Astrocyte (in vitro differentiated cells and primary cell): ENCODE measurements at regions not wholly inside any gene's neighbourhood (a gene's known extent, or its start where the extent isn't known, plus 50 kb on each side); places are given as distances from the start of the nearest gene placed in this dataset.

Experiments
- EZH2 ChIP-seq: IDR thresholded peaks from 2 replicates; pipeline ENCODE4 v1.6.1; 2012; ENCODE audit warnings: mild to moderate bottlenecking, low read length, inconsistent platforms; ENCODE audit not compliant: insufficient read depth
- TF ChIP-seq, protein P1 (sequence below): IDR thresholded peaks from 2 replicates; pipeline ENCODE4 v1.5.1; 2011; ENCODE audit warnings: low read depth, mild to moderate bottlenecking, inconsistent platforms, low read length, moderate library complexity; ENCODE audit not compliant: insufficient read depth

DNA sequence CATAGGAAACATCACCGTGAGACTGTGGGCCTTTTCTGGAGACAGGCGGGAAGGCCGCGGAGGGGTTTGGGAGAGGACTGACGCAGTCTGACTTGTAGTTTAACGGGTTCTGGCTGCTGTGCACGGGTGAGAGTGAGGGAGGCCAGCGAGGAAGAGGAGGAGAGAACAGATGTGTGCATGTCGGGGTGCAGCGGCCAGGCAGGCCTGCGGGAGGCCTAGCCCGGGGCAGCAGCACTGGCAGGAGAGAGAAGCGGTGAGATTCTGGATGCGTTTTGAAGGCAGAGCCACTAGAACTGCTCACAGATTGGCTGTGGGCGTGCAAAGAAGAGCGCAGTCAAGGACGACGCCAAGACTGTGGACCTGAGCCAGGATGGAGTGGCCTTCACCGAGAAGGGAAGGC lies 53.9 kb downstream of the PTGR3 start:
- TF ChIP-seq, protein P1, sequence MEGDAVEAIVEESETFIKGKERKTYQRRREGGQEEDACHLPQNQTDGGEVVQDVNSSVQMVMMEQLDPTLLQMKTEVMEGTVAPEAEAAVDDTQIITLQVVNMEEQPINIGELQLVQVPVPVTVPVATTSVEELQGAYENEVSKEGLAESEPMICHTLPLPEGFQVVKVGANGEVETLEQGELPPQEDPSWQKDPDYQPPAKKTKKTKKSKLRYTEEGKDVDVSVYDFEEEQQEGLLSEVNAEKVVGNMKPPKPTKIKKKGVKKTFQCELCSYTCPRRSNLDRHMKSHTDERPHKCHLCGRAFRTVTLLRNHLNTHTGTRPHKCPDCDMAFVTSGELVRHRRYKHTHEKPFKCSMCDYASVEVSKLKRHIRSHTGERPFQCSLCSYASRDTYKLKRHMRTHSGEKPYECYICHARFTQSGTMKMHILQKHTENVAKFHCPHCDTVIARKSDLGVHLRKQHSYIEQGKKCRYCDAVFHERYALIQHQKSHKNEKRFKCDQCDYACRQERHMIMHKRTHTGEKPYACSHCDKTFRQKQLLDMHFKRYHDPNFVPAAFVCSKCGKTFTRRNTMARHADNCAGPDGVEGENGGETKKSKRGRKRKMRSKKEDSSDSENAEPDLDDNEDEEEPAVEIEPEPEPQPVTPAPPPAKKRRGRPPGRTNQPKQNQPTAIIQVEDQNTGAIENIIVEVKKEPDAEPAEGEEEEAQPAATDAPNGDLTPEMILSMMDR = no peak
- TF ChIP-seq EZH2 = no peak
